ENCODE measurements at regions not wholly inside any gene's neighbourhood (a gene's known extent, or its start where the extent isn't known, plus 50 kb on each side); places are given as distances from the start of the nearest gene placed in this dataset.
"Not testable (repeated sequence)": the region's sequence is repeated elsewhere in the genome, so short reads cannot be mapped to it uniquely, and the experiment has no call there.

DNA sequence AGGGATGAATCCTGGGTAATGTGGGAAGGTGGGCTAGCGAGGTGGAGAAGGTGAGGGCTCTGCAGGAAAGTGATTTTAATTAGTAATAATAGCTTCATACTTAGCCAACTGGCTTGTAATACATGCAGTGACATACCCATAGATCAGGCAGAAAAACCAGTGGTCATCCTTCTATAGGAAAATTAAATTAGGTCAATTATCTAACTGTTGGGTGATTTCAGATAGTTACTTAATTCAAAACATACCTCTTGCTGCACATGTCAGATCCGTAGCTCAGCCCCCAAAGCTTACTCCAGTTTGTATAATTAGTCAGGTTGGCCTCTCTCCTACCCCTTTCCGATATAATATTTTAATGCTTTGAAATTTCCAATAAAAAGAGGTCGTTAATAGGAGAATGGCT, 137.0 kb downstream of the TMEM114 start:
- DNase-seq (ENCODE audit: low read depth) = no peak

DNA sequence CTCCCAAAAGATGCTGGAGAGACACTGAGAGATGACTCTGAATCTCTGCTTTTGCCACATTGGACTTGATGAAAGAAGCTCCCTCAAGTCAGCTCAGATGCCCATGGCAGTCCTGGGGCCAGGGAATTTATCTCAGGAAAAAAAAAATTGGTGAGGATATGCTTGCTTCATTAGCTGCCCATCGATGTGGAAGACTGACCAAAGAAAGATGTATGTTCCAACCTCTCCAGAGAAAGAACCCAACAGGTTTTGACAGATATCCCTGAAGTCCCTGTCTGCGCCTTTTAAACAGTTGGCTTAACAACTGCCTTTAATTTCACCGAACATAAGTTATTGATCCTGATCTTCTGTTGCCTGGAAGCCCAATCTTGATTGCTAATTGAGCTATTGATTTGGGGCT, 137.4 kb downstream of the TMEM114 start:
- DNase-seq (ENCODE audit: low read depth) = no peak

DNA sequence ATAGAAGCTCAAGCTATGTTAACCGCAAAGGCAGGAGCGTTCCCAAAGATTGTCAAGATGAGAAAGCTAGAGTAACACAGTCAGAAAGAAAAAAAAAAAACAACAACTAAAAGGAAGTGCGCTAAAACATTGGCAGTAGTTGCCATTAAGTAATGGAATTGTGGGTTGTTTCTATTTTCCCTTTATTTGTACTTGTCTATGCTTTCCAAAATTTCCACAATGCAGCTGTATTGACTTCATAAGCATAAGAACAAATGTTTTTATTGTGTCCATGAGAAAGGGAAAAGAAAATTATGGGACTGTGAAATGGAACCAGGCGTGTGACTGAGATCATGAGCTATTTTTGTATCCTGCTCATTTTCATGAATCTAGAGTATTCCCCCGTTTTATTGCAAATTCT, 153.4 kb downstream of the TMEM114 start:
- DNase-seq (ENCODE audit: low read depth) = no peak

DNA sequence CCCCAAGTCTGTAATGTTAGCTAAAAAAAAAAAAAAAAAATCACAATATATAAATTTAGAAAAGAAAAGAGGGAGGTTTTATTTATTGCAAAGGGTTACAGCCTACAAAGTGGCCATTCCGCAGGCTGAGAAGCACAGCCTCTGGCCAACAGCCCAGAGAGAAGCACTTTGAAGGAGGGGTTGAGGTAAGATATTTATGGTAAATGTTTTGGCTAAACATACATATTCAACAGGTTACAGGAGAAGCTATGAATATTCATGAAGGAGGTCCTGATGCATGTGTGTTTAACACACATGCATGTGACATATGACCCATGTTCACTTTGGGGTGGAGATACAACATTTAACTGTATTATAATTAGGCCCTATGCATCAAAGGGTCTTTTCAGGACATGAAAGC, 158.5 kb downstream of the TMEM114 start:
- no peak for DNase-seq (ENCODE audit: low read depth)

DNA sequence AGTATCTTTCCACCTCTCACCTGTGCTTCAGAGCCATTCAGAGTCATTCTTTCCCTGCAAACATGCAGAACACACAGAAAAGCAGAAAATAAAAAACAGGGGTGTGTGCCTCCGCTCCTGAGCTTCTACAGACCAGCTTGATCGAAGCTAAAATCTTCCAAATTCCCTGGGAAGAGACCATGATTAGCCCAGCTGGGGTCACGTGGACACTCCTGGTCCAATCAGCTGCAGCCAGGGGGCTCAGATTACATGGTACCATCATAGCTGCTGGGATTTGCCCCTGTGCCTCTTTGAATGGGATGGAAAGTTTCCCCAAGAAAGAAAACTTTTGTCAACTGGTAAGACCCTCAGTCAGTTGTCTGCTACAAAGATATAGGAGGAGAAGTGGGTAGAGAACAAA, 159.9 kb downstream of the TMEM114 start:
- DNase-seq (ENCODE audit: low read depth) = no peak

DNA sequence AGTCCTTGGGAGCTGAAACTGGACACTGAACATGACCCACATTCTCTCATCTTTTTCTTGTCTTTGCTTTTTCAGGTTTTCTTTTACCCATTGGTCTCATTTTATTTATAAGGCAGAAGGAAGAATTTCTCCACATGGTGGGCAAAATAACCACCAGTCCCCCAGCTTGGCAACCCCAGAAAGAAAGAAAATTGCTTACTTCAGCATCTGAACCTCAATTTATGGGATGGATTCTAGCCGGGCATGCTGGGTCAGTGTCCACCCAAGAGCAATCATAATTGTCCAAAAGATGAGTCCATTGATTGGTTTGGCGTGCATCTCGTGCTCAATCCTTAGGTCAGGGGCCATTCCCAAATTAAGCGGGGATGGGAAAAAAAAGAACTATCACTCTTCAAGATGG, 163.7 kb downstream of the TMEM114 start:
- no peak for DNase-seq (ENCODE audit: low read depth)

DNA sequence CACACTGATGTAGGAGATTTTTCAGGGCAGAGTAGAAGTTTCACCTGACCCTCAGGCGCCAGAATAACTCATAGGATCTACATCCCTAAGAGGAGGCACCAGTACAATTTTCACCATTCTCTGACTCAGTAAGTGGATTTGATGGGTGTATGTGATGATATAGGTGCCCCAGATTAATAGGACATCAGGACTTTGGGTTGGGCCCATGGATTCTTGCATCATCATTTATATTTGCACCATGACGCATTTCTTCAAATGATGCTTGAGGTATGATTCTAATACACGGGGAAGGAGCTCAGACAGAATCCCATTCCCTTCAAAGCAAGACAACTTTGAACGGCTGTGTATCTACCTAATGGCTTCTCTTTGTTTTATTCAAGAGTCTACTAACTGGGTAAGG, 173.2 kb downstream of the TMEM114 start:
- DNase-seq (ENCODE audit: low read depth) = no peak

DNA sequence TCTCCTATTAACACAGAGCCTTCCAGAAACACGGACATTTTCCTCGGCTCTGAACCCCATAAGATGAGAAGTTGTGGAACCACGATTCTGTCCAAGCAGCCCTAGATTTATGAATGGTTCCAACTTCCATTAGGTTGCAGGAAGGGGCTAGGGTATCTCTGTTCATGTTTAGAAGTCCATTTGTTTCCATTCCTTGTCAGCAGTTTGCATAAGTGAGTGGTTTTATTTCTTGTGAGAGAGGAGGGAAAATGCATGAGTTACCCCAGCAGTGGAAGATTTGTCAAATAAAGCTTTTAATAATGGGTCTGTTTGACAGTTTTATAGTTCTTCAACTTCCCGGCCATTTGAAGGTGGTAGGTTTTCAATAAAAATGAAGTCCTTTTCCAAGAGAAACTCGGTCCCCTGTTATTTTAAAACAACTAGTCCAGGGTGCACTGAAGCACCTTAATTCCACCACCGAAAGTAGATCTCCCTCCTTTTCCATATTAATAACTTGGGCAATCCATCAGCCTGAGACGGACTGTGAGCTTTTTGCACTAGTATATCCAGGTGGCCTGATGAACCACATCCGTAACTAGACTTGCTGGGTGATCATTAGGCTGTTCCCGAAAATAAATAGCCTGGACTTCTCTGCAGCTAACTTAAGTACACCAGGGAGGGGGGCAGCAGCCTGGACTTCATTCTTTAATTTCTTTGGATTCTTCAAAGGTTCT, 181.3 kb downstream of the TMEM114 start:
- DNase-seq (ENCODE audit: low read depth) = no peak

DNA sequence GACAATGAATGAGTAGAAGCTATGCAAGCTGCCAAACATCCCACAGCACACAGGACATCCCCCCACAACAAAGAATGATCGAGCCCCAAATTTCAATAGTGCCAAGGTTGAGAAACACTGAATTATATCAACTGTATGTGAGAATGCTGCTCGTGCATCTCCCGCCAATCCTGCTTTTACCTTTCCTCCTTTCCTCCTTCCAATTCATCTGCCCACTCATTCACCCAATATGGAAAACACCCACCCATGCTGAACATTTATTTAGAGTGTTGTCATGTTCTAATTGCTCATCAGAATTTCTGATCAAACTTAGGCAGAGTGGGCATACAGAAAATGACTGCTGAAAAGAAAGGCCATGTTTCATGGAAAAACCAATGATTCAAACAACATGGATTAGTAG, 183.0 kb downstream of the TMEM114 start:
- no peak for DNase-seq (ENCODE audit: low read depth)

DNA sequence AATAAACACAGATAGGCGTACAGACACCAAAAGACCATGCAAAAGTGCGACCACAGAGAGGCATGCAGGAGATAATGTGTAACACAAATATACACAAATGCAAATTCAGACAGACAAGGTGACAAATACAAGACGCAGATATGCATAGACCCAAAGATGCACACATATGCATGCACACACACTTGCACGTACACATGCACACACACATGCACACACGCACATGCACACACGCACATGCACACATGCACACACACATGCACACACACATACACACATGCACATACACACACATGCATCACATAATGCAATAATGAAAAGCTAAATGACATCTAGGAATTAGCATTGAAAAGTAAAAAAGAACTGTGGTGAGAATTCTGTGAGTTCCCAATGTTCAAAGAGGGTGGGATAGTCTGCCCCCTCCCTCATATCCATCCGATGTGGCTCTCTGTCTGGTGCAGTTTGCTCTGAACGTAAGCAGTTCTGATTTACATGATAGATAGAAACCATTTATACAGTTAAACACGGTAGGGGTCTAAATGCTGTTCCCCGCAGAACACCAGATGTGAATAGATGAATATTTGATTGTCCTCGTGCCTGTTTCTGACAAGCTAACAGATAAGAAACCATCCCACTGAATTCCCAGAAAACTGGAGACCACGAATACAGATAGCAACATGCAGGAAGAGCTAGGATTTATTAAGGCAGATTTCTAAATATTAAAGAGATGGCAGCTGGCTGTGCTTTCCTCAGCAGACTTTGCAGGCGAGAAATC, 186.1 kb downstream of the TMEM114 start:
- DNase-seq (ENCODE audit: low read depth) = no peak

DNA sequence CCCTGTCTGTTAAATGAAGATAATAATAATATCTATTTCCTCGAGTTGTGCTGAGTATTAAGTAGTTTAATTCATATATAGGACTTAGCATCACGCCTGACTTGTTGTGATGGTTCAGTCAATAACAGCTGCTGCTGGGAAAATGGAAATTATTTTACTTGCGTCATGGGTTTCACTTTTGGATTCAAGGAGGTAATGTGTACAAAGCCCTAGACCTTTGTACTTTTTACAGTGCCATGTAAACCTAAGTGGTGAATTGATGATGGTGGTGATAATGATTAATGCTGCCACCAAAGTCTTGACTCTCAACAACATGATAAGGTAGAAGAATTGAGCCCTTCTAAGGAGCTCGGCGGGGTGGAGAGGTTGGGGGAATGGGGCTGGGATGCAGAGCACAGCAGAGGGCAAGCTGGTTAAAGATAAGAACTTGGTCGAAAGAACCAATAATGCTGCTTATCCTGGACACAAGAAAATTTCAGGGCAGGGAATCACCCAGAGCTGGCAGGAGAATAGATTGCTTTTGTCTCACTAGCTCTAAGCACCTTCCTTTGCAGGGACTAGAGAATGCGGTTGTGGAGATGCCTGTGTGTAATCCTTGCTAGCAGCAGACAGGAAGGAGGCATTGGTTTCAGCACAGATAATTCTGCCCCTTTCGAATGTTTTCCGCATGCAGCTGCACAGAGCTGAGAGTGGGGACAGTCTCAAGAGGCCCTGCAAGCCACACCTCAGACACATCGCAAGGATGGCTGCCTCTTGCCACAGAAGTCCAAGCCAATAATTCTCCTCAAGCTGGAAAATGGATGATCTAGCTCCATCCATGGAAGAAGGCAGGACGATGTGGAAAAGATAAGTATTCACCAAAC, 187.1 kb downstream of the TMEM114 start:
- DNase-seq (ENCODE audit: low read depth) = no peak

DNA sequence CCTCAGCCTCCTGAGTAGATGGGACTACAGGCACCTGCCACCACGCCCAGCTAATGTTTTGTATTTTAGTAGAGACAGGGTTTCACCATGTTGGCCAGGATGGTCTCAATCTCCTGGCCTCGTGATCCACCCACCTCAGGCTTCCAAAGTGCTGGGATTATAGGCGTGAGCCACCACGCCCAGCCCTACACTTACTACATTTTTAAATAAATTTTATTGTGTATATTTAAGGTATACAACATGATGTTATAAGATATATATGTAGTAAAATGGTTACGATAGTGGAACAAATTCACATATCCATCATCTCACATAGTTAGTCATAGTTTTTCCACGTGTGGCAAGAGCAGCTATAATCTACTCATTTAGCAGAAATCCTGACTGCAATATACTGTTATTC, 189.6 kb downstream of the TMEM114 start:
- not testable (repeated sequence) for DNase-seq (ENCODE audit: low read depth)

DNA sequence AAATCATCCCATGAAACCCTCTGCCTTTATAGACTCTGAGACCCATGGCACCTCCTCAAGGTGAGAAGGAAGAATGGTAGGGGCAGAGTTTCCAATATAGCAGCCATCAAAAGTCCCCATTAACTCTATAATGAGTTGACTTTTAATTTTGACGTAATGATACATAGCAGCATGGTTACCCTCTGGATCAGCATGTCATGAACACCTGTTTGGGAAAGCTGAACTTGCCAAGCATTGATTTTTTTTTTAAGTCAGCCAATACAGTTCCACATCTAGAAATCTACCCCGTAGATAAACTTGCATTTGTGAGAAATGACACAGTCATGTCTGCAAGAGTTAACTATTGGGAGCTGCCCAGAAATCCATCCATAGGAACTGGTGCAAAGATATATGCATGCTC, 191.8 kb downstream of the TMEM114 start:
- DNase-seq (ENCODE audit: low read depth) = no peak

DNA sequence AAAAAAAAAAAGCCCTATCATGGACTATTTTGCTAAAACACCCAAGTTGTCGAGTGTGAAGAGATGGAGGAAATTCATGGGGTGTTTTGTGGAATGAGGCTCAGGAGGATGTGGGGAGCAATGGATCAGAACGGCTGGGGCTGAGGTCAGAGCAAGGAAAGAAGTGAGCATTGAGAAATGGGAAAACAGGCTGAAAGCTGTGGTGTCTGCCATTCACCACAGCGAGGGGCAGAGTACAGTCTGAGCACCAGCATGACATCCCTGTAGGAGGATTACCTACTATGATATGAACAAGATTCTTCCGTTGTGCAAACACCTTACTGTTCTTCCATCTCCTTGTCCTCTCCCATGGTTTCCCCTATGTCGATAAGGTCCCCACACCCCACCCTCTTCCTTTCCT, 193.1 kb downstream of the TMEM114 start:
- DNase-seq (ENCODE audit: low read depth) = no peak

DNA sequence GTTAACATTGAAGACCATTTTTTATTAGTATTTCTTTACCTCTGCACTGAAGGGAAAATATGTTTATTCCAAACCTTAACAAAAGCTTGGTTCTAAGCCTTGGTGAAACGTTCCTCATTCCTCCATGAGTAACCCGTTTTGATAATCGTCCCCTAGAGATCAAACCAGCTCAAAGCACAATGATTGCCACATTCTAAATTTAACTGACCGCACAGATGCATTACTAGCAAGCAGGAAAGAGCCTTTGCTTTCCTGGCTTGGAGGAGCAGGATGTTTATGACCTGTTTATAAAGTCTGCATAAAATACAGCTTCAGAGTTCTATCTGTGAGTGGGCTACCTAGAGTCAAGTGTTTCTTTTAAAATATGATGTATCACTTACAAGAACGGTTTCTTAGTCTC, 193.8 kb downstream of the TMEM114 start:
- DNase-seq (ENCODE audit: low read depth) = no peak

DNA sequence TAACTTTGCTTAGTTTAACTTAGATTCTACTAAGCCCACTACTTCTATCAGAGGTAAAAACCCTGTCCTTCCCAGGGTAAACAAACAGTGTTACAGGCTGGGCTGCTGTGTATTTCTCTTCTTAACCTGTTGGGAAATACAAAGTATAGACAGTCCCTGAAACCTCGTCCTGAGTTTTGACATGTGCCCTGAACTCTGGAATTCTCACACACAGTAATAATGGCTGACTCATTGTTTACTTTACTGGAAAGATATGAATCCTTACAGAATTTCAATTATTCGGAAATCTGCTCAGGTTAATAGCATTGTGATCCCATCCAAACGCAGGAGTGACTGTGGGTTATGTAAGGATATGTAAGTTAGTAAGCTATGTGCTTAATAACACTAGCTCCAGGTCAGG, 199.1 kb downstream of the TMEM114 start:
- DNase-seq (ENCODE audit: low read depth) = no peak

DNA sequence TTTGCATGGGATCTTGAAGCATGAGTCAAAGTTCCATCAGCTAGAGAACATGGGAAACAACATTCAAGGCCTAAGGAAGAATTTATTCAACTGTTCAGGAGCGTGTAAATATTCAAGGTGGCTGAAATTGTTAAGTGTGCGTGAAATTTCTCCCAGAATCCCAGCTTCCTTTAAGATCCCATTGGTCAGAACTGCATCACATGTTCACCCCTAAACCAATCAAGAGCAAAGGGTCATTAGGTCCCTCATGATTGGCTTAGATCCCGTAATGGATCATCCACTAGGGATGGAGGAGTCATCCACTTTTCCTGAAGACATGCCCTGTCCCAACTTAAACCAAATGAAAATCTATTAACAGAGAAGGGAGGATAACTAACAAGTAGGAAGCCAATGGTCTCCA, 201.6 kb downstream of the TMEM114 start:
- DNase-seq (ENCODE audit: low read depth) = no peak

DNA sequence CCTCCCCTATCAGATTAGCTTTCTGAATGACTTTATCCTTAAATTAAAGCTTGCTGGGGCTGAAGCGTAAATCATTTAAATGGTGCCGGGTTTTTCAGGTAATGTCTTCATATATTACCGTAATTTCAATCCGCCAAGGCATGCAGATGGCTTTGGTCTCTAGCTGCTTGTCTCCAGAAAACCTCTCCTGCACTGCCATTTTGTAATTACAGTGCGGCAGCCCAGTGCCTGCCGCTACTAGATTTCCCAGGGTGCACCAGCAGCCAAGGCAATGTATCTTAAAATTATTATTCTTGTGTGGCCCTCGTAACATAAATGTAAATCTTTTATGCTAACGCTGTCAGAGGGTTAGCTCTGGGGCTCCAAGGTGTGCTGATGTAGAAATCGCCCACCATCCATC, 208.5 kb downstream of the TMEM114 start:
- DNase-seq (ENCODE audit: low read depth) = no peak

DNA sequence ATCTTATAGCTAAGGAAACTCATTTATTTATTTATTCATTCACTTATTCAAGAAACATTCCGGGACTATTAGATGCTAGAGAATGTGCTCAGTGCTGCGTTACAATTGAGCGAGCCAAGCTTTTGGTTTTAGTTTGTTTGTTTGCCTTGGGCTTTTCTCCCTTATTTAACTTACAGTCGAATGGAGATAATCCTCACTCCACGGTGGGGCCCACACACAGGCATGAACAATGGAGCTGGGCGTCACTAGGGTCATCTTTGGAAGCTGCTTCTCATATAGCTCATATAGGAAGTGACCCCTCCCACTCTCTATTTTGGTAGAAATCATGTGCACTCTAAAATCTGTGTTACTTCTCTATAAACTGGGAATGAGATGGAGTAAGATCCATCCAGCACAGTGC, 210.0 kb downstream of the TMEM114 start:
- DNase-seq (ENCODE audit: low read depth) = no peak

DNA sequence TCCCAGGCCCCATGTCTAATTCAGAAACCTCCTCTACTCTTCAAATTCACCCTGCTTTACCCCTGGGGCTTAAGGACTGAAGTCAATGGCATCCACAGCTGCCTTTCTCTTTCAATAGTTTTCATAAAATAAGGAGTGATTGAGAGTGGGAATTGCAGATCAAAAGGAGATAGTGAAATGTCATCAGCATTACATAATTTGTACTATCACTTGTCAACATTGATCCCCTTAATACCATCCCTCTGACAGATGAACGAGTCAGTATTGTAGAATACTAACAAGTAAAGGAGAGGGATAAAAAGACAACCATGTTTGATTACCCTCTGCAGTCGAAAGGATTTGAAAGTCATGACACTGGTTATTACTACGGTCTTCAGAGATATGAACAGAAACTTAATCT, 212.4 kb downstream of the TMEM114 start:
- no peak for DNase-seq (ENCODE audit: low read depth)

DNA sequence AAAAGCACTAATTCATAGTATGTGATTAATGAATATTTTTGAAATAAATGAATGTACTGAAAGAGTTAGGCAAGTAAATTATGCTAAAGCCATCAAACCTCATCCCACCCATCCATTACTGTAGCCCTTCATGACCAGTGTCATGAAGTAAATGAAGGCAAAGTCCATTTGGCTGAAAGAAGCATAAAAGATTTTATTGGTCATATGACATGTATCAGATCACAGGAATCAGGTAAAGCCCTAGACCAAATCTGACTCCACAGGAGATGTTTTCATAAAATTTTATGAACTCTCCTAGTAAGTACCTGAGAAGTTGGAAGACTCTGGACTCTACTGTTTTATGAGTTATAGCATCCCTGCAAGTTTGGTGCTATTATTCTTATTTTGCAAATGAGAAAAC, 213.5 kb downstream of the TMEM114 start:
- DNase-seq (ENCODE audit: low read depth) = no peak

DNA sequence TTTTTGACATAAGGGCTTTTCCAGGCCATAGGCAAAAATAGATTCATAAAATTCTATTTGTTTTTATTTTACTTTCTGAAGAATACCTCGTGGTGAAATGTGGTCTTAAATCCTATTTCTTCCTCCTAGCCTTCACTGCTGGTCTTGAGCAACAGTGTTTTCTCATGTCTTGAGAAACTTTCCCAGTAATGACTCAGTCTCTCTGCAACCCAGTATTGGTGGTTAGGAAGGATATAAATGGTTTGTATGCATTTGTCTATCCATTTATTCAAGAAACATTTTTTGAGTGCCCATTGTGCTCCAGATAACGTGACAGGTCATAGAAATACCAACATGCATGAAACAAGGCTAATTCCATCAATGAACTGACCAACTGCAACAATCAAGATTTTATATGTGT, 213.9 kb downstream of the TMEM114 start:
- peak; percentile 34 for DNase-seq (ENCODE audit: low read depth)
